ENCODE measurements at regions not wholly inside any gene's neighbourhood (a gene's known extent, or its start where the extent isn't known, plus 50 kb on each side); places are given as distances from the start of the nearest gene placed in this dataset.

DNA sequence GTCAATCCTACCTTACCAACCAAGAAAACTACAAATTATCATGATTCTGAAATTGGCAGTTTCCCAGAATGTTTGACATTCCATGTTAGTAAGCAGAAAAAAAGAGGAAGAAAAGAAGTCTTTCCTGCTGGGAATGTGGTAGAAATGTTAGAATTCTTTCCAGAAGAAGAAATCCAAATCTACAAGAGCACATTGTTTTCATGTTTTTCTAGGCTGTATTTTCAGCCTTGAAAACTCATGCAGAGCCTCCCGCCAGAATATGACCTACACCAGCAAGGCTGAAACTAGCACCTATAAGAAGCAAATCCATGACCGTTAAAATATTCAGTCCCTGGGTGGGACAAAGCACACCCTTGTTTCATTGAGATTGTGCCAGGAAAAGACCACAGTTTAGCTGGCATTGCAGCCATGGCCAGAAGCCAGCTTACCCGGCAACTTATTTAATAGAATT lies 259.4 kb downstream of the GJA1 start:
- TF ChIP-seq ZNF354B (CRISPR knock-in tag; IDR thresholded peaks at IDR 0.05) (no peak), POLR2A (IDR thresholded peaks at IDR 0.05; ENCODE audit: insufficient read depth in 1 of 2, low read depth in 2 of 2, low read length in 2 of 2) (no peak), NPAS2 (CRISPR knock-in tag; IDR thresholded peaks at IDR 0.05; ENCODE audit: borderline replicate concordance) (no peak), ZNF556 (CRISPR knock-in tag; IDR thresholded peaks at IDR 0.05; ENCODE audit: borderline replicate concordance) (no peak)
- TF ChIP-seq, protein P1, sequence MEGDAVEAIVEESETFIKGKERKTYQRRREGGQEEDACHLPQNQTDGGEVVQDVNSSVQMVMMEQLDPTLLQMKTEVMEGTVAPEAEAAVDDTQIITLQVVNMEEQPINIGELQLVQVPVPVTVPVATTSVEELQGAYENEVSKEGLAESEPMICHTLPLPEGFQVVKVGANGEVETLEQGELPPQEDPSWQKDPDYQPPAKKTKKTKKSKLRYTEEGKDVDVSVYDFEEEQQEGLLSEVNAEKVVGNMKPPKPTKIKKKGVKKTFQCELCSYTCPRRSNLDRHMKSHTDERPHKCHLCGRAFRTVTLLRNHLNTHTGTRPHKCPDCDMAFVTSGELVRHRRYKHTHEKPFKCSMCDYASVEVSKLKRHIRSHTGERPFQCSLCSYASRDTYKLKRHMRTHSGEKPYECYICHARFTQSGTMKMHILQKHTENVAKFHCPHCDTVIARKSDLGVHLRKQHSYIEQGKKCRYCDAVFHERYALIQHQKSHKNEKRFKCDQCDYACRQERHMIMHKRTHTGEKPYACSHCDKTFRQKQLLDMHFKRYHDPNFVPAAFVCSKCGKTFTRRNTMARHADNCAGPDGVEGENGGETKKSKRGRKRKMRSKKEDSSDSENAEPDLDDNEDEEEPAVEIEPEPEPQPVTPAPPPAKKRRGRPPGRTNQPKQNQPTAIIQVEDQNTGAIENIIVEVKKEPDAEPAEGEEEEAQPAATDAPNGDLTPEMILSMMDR (CRISPR knock-in tag; IDR thresholded peaks at IDR 0.05): no peak
